ENCODE measurements at regions not wholly inside any gene's neighbourhood (a gene's known extent, or its start where the extent isn't known, plus 50 kb on each side); places are given as distances from the start of the nearest gene placed in this dataset.

DNA sequence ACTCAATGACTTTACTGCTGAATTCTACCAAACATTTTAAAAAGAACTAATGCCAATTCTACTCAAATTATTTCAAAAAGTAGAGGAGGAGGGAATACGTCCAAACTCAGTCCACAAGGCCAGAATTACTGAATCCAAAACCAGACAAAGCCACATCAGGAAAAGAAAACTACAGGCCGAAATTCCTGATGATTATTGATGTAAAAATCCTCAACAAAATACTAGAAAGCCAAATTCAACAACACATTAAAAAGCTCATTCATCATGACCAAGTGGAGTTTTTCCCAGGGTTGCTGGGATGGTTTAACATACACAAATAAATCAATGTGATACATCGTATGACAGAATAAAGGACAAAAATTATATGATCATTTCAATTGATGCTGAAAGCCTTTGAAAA, 103.9 kb upstream of the UBE2E3 start:
- TF ChIP-seq EP300 (IDR thresholded peaks at IDR 0.05) (no peak), POLR2A (IDR thresholded peaks at IDR 0.05) (no peak), POLR2AphosphoS5 (IDR thresholded peaks at IDR 0.05) (no peak)
- TF ChIP-seq, protein P1, sequence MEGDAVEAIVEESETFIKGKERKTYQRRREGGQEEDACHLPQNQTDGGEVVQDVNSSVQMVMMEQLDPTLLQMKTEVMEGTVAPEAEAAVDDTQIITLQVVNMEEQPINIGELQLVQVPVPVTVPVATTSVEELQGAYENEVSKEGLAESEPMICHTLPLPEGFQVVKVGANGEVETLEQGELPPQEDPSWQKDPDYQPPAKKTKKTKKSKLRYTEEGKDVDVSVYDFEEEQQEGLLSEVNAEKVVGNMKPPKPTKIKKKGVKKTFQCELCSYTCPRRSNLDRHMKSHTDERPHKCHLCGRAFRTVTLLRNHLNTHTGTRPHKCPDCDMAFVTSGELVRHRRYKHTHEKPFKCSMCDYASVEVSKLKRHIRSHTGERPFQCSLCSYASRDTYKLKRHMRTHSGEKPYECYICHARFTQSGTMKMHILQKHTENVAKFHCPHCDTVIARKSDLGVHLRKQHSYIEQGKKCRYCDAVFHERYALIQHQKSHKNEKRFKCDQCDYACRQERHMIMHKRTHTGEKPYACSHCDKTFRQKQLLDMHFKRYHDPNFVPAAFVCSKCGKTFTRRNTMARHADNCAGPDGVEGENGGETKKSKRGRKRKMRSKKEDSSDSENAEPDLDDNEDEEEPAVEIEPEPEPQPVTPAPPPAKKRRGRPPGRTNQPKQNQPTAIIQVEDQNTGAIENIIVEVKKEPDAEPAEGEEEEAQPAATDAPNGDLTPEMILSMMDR (IDR thresholded peaks at IDR 0.05) = no peak
